GM12892 (cell line): ENCODE measurements at regions not wholly inside any gene's neighbourhood (a gene's known extent, or its start where the extent isn't known, plus 50 kb on each side); places are given as distances from the start of the nearest gene placed in this dataset.

Source experiments
- POLR2A ChIP-seq: IDR thresholded peaks from 2 replicates; pipeline ENCODE4 v1.6.1; 2011; ENCODE audit warnings: low read depth, low read length, control low read depth
- POLR2AphosphoS5 ChIP-seq: IDR thresholded peaks from 2 replicates; pipeline ENCODE4 v1.6.1; 2011; ENCODE audit warnings: low read depth, low read length, control low read depth
- TAF1 ChIP-seq: IDR thresholded peaks from 2 replicates; pipeline ENCODE4 v1.6.1; 2011; ENCODE audit warnings: low read depth, mild to moderate bottlenecking, control low read depth, low read length, borderline replicate concordance

DNA sequence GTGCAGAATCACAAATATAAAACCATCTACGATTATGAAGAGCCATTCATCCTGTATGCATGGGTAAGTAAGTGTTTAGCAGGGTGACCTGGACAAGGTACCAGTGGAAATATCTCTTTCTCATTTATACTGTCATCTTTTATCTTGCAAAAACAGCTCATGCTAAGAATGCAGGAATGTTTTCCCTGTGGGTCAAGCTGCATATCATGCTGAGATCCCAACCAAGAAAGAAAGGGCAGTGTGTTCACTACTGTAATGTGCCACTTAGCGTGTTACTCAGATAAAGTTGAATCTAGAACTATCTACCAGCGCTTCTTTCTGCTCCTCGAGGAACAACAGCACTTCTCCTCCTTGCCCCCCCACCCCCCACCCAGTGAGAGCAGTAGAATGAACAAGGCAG lies 212.7 kb upstream of the TBL1X start:
- TF ChIP-seq POLR2A (no peak), POLR2AphosphoS5 (no peak), TAF1 (no peak)
